ENCODE measurements at regions not wholly inside any gene's neighbourhood (a gene's known extent, or its start where the extent isn't known, plus 50 kb on each side); places are given as distances from the start of the nearest gene placed in this dataset.

- WGBS, 2 donors = 41 to 43% methylated on average over 3 of the region's 3 CpGs
- intact Hi-C loops (cut with DNase I; ENCODE audit: low total_unique reads) = no loop called here
- no peak overlapping the region for H3K4me3 ChIP-seq (ENCODE audit: low read depth, poor library complexity, severe bottlenecking)
- no peak for DNase-seq (ENCODE audit: low spot score in 2 of 2)
- no peak for TF ChIP-seq POLR2A (IDR thresholded peaks at IDR 0.05)
- TF ChIP-seq CTCF (IDR thresholded peaks at IDR 0.05) = no peak
These were observed 281.3 kb downstream of the DIPK2A start for GRCh38 chr3:144252896-144253295.

- TF ChIP-seq CTCF (IDR thresholded peaks at IDR 0.05) (no peak), POLR2A (IDR thresholded peaks at IDR 0.05) (no peak)
- WGBS, 2 donors = 58 to 71% methylated on average over 2 of the region's 2 CpGs
- DNase-seq (ENCODE audit: low spot score in 2 of 2) = no peak
- H3K4me3 ChIP-seq (ENCODE audit: low read depth, poor library complexity, severe bottlenecking) = no peak overlapping the region
- intact Hi-C loops (cut with DNase I; ENCODE audit: low total_unique reads) = no loop called here
These were observed 285.8 kb downstream of the DIPK2A start for GRCh38 chr3:144257381-144257780.

- no peak for DNase-seq (ENCODE audit: low spot score in 2 of 2)
- intact Hi-C loops (cut with DNase I; ENCODE audit: low total_unique reads) = no loop called here
- H3K4me3 ChIP-seq (ENCODE audit: low read depth, poor library complexity, severe bottlenecking) = no peak overlapping the region
- TF ChIP-seq CTCF (IDR thresholded peaks at IDR 0.05) = no peak
- WGBS, 2 donors = 78 to 85% methylated on average over 2 of the region's 2 CpGs
These were observed 287.6 kb downstream of the DIPK2A start for GRCh38 chr3:144259267-144259666.

GRCh38 chr3:144263706-144264105 lies 292.1 kb downstream of the DIPK2A start:
- TF ChIP-seq CTCF (IDR thresholded peaks at IDR 0.05) = no peak
- no peak for TF ChIP-seq POLR2A (IDR thresholded peaks at IDR 0.05)
- H3K4me3 ChIP-seq (ENCODE audit: low read depth, poor library complexity, severe bottlenecking) = no peak overlapping the region
- intact Hi-C loops (cut with DNase I; ENCODE audit: low total_unique reads) = no loop called here
- no peak for DNase-seq (ENCODE audit: low spot score in 2 of 2)

- intact Hi-C loops (cut with DNase I; ENCODE audit: low total_unique reads) = no loop called here
- 84 to 90% methylated on average over 3 of the region's 3 CpGs for WGBS, 2 donors
- TF ChIP-seq CTCF (IDR thresholded peaks at IDR 0.05) (no peak), POLR2A (IDR thresholded peaks at IDR 0.05) (no peak)
- no peak for DNase-seq (ENCODE audit: low spot score in 2 of 2)
- no peak overlapping the region for H3K4me3 ChIP-seq (ENCODE audit: low read depth, poor library complexity, severe bottlenecking)
These were observed 292.7 kb downstream of the DIPK2A start for GRCh38 chr3:144264350-144264749.

GRCh38 chr3:144264794-144265193 lies 293.2 kb downstream of the DIPK2A start:
- intact Hi-C loops (cut with DNase I; ENCODE audit: low total_unique reads) = no loop called here
- WGBS, 2 donors = 77 to 80% methylated on average over 1 of the region's 1 CpG
- no peak overlapping the region for H3K4me3 ChIP-seq (ENCODE audit: low read depth, poor library complexity, severe bottlenecking)
- TF ChIP-seq POLR2A (IDR thresholded peaks at IDR 0.05) = no peak
- no peak for TF ChIP-seq CTCF (IDR thresholded peaks at IDR 0.05)
- DNase-seq (ENCODE audit: low spot score in 2 of 2) = no peak

Data from lower leg skin (tissue), 4 donors.